DMS114 treated with DMSO at 0.1 percent for 48 hours (cell line): ENCODE measurements at regions not wholly inside any gene's neighbourhood (a gene's known extent, or its start where the extent isn't known, plus 50 kb on each side); places are given as distances from the start of the nearest gene placed in this dataset.
"Not testable (repeated sequence)": the region's sequence is repeated elsewhere in the genome, so short reads cannot be mapped to it uniquely, and the experiment has no call there.

Experiments used
- DNase-seq: peaks from one replicate; lab custom pipeline; 2025; ENCODE audit not compliant: unreplicated experiment; lab: John Stamatoyannopoulos, UW

GRCh38 chr16:26578748-26579147 lies 488.0 kb upstream of the C16orf82 start:
- DNase-seq, result no peak

DNA sequence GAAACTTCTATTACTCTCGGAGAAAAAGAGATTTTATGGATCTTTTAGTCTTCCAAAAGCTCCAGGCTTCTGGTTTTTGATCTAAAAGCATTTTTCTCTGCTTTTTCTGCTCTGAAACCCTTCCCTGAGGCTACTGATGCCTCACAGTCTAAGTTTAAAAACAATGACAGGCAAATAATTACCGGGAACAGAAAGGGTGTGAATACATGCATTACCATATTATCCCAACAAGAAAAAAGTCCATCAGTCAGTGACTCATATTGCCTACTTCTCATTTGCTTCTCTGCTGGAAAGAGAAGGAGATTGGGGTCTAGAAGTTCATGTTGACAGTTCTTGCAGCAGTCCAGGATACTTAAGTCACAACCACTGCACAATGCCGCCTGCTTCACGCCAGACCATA lies 482.9 kb upstream of the C16orf82 start:
- no peak for DNase-seq

DNA sequence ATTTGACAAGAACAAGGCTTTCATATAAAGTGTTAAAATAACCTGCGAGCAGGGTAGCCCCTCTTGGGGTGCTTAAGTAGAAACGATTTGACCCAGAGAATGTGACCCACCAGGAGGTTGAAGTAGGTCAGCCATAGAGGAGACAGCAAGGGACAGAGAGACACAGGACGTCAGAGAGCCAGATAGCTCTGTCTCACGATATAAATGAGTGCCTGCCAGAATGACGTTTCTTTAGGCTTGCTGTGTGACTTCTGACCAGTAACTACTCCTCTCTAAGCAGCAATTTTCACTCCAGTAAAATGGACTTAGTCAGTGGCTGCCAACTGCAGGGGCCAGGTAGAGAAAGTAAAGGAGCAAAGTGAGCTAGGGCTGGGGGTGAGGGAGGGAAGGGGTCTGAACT lies 473.0 kb upstream of the C16orf82 start:
- no peak for DNase-seq

- no peak for DNase-seq
Observed at GRCh38 chr16:26594666-26595065, 472.1 kb upstream of the C16orf82 start.

DNA sequence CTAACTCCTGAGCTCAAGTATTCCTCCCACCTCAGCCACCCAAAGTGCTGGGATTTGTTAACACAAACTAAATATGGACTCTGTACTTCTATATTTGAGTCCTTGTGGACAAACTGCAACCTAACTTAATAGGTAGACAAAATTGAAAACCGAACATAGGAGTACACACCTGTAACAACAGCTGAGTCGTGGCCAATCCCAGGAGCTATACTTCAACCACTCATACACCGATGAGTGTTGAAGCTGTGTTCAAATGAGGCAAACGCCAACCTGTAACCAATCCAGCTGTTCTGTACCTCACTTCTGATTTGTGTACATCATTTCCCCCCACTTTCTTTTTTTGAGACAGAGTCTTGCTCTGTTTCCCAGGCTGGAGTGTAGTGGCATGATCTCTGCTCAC lies 471.5 kb upstream of the C16orf82 start:
- no peak for DNase-seq

DNA sequence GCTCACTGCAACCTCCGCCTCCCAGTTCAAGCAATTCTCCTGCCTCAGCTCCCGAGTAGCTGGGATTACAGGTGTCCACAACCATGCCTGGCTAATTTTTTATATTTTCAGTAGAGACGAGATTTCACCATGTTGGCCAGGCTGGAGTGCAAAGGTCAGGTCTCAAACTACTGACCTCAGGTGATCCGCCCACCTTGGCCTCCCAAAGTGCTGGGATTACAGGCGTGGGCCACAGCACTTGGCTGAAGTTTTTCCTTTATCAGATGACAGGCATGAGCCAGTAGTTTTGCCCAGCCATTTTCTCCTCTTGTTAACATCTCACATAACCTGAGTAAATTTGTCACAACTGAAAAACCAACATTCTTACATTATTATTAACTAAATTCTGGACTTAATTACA lies 470.7 kb upstream of the C16orf82 start:
- DNase-seq, result not testable (repeated sequence)

DNA sequence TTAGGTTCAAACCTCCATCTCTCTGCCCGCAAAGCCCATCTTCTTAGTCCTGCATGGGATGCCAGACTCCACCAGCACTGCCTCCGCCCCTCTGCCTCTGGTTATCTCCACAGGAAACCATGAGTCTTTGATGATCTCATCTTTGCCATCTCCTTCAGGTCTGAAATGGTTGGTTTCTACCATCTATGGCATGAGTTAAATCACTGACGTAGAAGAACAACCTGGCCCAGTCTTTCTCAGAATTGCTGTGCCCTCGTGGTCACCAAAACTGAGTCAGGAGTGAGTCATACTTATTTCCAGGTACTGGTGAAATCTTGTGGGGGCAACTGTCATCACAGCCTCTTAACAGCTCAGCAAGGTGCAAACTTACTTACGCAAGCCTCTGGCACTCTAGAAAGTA lies 468.7 kb upstream of the C16orf82 start:
- DNase-seq, result no peak

- DNase-seq, result no peak
Observed at GRCh38 chr16:26598998-26599784, 467.5 kb upstream of the C16orf82 start.

DNA sequence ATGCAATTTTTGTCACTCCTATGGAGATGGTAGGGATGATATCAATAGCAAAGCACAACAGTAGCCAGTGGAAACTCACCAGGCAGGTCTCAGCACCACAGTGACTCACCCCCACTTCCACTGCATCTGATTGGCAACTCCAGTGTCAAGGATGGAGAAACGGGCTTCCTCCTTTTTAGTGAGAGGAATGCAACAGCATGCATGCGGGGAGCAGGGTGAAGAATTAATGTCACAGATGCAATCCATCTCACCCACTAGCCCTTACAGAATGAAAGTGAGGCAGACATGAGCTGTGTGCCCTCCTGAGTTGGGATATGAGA lies 467.0 kb upstream of the C16orf82 start:
- DNase-seq, result no peak

GRCh38 chr16:26601335-26601734 lies 465.4 kb upstream of the C16orf82 start:
- no peak for DNase-seq

GRCh38 chr16:26605626-26606271 lies 461.0 kb upstream of the C16orf82 start:
- DNase-seq, result no peak

GRCh38 chr16:26606381-26607150 lies 460.2 kb upstream of the C16orf82 start:
- no peak for DNase-seq

GRCh38 chr16:26614237-26614841 lies 452.4 kb upstream of the C16orf82 start:
- DNase-seq, result no peak

- no peak for DNase-seq
Observed at GRCh38 chr16:26623442-26623841, 443.3 kb upstream of the C16orf82 start.

GRCh38 chr16:26627958-26628357 lies 438.8 kb upstream of the C16orf82 start:
- no peak for DNase-seq

GRCh38 chr16:26631365-26631764 lies 435.4 kb upstream of the C16orf82 start:
- not testable (repeated sequence) for DNase-seq

- no peak for DNase-seq
Observed at GRCh38 chr16:26642047-26642664, 424.6 kb upstream of the C16orf82 start.

DNA sequence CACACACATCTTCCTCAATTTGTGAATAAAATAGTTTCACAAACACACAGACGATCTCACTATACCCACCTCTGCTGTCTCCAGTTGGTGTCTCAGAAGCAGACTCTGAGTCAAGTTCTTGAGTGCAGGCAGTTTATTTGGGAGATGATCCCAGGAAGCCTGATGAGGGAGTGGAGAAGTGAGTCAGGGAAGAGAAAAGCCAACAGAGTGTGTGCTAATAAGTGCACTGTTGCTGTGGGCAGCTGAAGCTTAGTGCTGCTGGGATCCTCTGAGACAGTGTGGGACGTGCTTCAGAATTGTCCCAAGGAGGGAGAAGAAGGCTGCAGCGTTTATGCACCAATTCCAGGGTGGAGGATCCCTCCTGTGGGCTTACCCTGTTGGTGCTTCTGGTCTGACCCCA lies 423.2 kb upstream of the C16orf82 start:
- no peak for DNase-seq

DNA sequence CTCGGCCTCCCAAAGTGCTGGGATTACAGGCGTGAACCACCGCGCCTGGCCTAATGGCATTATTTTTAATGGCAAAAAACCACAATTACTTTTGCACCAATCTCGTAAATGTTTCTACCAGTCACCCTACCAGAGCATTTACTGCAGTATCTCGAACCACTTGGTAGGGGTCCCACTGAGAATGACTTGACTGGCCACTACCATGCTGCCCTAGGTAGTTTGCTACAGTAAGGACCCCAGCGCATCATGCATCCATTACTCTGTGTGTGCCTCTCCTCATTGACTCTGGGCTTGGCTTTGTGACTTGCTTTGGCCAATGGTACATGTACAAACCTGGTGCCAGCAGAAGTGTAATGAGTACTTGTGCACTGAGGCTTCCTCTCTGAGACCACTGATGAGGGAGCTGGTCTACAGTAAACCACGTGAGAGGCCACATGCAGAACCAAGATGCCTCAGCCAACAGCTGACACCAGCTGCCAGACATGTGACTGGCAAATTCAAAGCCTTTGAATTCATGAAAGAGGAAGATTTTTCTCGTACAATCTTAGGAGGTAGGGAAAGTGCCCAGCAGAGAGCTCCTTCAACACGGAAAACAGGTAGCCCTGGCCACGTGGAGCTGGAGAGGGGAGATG lies 421.7 kb upstream of the C16orf82 start:
- DNase-seq, result no peak

DNA sequence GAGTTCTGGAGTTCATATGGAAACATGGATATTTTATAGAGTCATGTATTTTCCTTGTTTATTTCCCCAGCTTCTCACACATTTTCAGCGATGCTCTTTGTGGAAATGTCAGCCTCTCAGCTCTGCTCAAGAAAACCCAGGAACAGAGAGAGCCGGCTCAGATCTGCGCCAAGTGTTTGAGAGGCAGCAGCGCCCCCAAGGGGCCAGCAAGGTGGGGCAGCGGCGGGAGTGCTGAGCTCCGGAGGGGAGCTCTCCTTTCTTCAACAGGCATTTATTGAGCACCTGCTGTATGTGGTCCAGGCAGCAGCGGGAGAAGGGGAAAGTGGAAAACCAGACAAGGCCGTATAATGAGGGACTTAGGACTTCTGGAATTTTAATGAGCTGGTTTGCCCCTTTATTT lies 421.1 kb upstream of the C16orf82 start:
- DNase-seq, result no peak

DNA sequence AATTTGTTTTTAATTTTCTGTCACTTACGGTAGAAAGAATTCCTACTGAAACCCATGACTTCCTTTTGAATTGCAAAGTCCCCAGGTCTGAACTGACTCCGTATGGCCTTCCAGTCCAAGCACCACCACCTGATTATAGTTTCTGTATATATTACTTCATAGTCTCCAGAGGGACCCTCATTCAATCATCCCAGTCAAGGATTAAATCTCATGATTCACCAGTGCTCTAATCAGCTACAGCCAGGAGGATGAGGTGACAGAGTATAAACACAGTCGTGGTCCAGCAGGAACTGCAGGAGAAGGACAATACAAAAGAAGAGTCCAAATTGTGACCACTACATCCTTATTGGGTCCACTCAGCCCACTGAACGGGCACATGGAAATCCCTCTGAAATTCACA lies 418.9 kb upstream of the C16orf82 start:
- DNase-seq, result no peak
